Trophoblast cell (in vitro differentiated cells and primary cell): ENCODE measurements at regions not wholly inside any gene's neighbourhood (a gene's known extent, or its start where the extent isn't known, plus 50 kb on each side); places are given as distances from the start of the nearest gene placed in this dataset.
A peak's percentile ranks its signal among the peaks of the same experiment; 100 is the strongest.

Experiments used
- DNase-seq, 2 donors: peaks; one replicate each; pipeline ENCODE4 v3.0.0-alpha.2; 2016
- H2AFZ ChIP-seq: 2 replicates; pipeline ENCODE4 v1.6.1; 2013; ENCODE audit warnings: low read length, moderate library complexity, mild to moderate bottlenecking; ENCODE audit not compliant: insufficient read depth, poor library complexity
- H2AK5ac ChIP-seq: 2 replicates; pipeline ENCODE4 v1.6.1; 2013; ENCODE audit warnings: mild to moderate bottlenecking, low read length
- H2BK120ac ChIP-seq: 2 replicates; pipeline ENCODE4 v1.6.1; 2013; ENCODE audit warnings: low read length, mild to moderate bottlenecking, moderate library complexity; ENCODE audit not compliant: insufficient read depth, poor library complexity
- H2BK12ac ChIP-seq: 2 replicates; pipeline ENCODE4 v1.6.1; 2013; ENCODE audit warnings: mild to moderate bottlenecking, low read length, moderate library complexity
- H2BK5ac ChIP-seq: 2 replicates; pipeline ENCODE4 v1.6.1; 2013; ENCODE audit warnings: low read length, low read depth, moderate library complexity, mild to moderate bottlenecking; ENCODE audit not compliant: poor library complexity
- H3K14ac ChIP-seq: 2 replicates; pipeline ENCODE4 v1.6.1; 2013; ENCODE audit warnings: mild to moderate bottlenecking, low read length
- H3K18ac ChIP-seq: 2 replicates; pipeline ENCODE4 v1.6.1; 2013; ENCODE audit warnings: mild to moderate bottlenecking, low read length
- H3K23ac ChIP-seq: 2 replicates; pipeline ENCODE4 v1.6.1; 2013; ENCODE audit warnings: low read length
- H3K27ac ChIP-seq: 2 replicates; pipeline ENCODE4 v1.5.1; 2013; ENCODE audit warnings: low read depth, mild to moderate bottlenecking, inconsistent platforms, low read length, moderate library complexity
- H3K27me3 ChIP-seq: 2 replicates; pipeline ENCODE4 v1.6.1; 2013; ENCODE audit warnings: inconsistent platforms, mild to moderate bottlenecking, low read length, moderate library complexity; ENCODE audit not compliant: insufficient read depth
- H3K36me3 ChIP-seq, 2 experiments: 1 replicate in 1 of 2; 2 replicates in 1 of 2; pipeline ENCODE4 v1.6.1; 2013; ENCODE audit warnings: low read length in 2 of 2, mild to moderate bottlenecking in 2 of 2, moderate library complexity in 1 of 2; ENCODE audit not compliant: insufficient read depth in 2 of 2, control insufficient read depth in 1 of 2
- H3K4ac ChIP-seq: 2 replicates; pipeline ENCODE4 v1.6.1; 2013; ENCODE audit warnings: low read depth, mild to moderate bottlenecking, low read length, moderate library complexity
- H3K4me1 ChIP-seq, 2 experiments: 1 replicate in 1 of 2; 2 replicates in 1 of 2; pipeline ENCODE4 v1.6.1; 2013; ENCODE audit warnings: low read length in 2 of 2, mild to moderate bottlenecking in 2 of 2, moderate library complexity in 1 of 2; ENCODE audit not compliant: insufficient read depth in 2 of 2, control insufficient read depth in 1 of 2
- H3K4me2 ChIP-seq: 2 replicates; pipeline ENCODE4 v1.6.1; 2013; ENCODE audit warnings: inconsistent platforms, mild to moderate bottlenecking, low read length, moderate library complexity
- H3K4me3 ChIP-seq: 2 replicates; pipeline ENCODE4 v1.5.1; 2013; ENCODE audit warnings: mild to moderate bottlenecking, low read depth, low read length, inconsistent platforms
- H3K79me1 ChIP-seq: one replicate; pipeline ENCODE4 v1.6.1; 2013; ENCODE audit warnings: low read length
- H3K79me2 ChIP-seq: 2 replicates; pipeline ENCODE4 v1.6.1; 2013; ENCODE audit warnings: low read length, mild to moderate bottlenecking; ENCODE audit not compliant: control insufficient read depth, insufficient read depth, poor library complexity
- H3K9ac ChIP-seq: 2 replicates; pipeline ENCODE4 v1.6.1; 2013; ENCODE audit warnings: mild to moderate bottlenecking, low read length
- H3K9me3 ChIP-seq: 2 replicates; pipeline ENCODE4 v1.6.1; 2013; ENCODE audit warnings: low read depth, mild to moderate bottlenecking, control low read depth, inconsistent platforms, low read length; ENCODE audit not compliant: insufficient read depth
- H4K12ac ChIP-seq: 2 replicates; pipeline ENCODE4 v1.6.1; 2013; ENCODE audit warnings: low read depth, mild to moderate bottlenecking, low read length, moderate library complexity
- H4K8ac ChIP-seq: 2 replicates; pipeline ENCODE4 v1.6.1; 2013; ENCODE audit warnings: low read depth, mild to moderate bottlenecking, low read length, moderate library complexity
- H4K91ac ChIP-seq: one replicate; pipeline ENCODE4 v1.6.1; 2013; ENCODE audit warnings: low read depth, mild to moderate bottlenecking, low read length, moderate library complexity
- WGBS: extraction: QIAGEN DNeasy Blood & Tissue Kit; methylation state at CpG from one replicate; pipeline ENCODE4 v1.1.7; 2013; ENCODE audit warnings: missing lambda C conversion rate; ENCODE audit not compliant: insufficient read length, insufficient coverage; ENCODE audit errors: extremely low coverage; 5-methylcytosine and 5-hydroxymethylcytosine counted together

- no CpG with 5 or more reads among the region's 2 CpGs for WGBS
- Histone ChIP-seq H3K9me3 (no peaks in the 10 kb centered on the region), H2AK5ac (no peak overlapping the region), H3K79me2 (no peaks in the 10 kb centered on the region), H3K9ac (no peak overlapping the region), H3K14ac (no peak overlapping the region), H3K36me3 (no peaks in the 10 kb centered on the region), H3K79me1 (peaks cover 3% of the 10 kb centered on the region), H3K4ac (no peak overlapping the region), H3K27ac (peak overlapping the region; percentile 60), H2BK5ac (no peak overlapping the region), H2AFZ (no peak overlapping the region), H4K8ac (no peak overlapping the region), H3K27me3 (no peaks in the 10 kb centered on the region), H3K18ac (no peak overlapping the region), H4K12ac (no peak overlapping the region), H4K91ac (no peak overlapping the region), H3K23ac (no peak overlapping the region), H2BK120ac (no peak overlapping the region), H3K4me2 (no peak overlapping the region), H3K4me1 (peaks cover 0 to 2% of the 10 kb centered on the region in 2 experiments), H2BK12ac (no peak overlapping the region), H3K4me3 (no peak overlapping the region)
- peak in 1 of 2 donors; percentile 44 for DNase-seq
These were observed 137.8 kb downstream of the UCHL1 start for GRCh38 chr4:41394481-41394894.

- H4K12ac ChIP-seq: no peak overlapping the region
- WGBS: 100% methylated on average over 2 of the region's 2 CpGs
- H3K27me3 ChIP-seq: no peaks in the 10 kb centered on the region
- no peak overlapping the region for H3K23ac ChIP-seq
- H3K18ac ChIP-seq: no peak overlapping the region
- no peak overlapping the region for H4K91ac ChIP-seq
- no peak overlapping the region for H2BK12ac ChIP-seq
- no peak overlapping the region for H2BK5ac ChIP-seq
- H3K36me3 ChIP-seq: no peaks in the 10 kb centered on the region
- H2AFZ ChIP-seq: no peak overlapping the region
- H3K4me2 ChIP-seq: no peak overlapping the region
- H3K79me2 ChIP-seq: no peaks in the 10 kb centered on the region
- H2BK120ac ChIP-seq: no peak overlapping the region
- H2AK5ac ChIP-seq: no peak overlapping the region
- H3K9ac ChIP-seq: no peak overlapping the region
- H3K9me3 ChIP-seq: no peaks in the 10 kb centered on the region
- H4K8ac ChIP-seq: no peak overlapping the region
- H3K27ac ChIP-seq: no peak overlapping the region
- H3K4me3 ChIP-seq: no peak overlapping the region
- H3K14ac ChIP-seq: no peak overlapping the region
- peaks cover 0 to 2% of the 10 kb centered on the region in 2 experiments for H3K4me1 ChIP-seq
- peaks cover 3% of the 10 kb centered on the region for H3K79me1 ChIP-seq
- H3K4ac ChIP-seq: no peak overlapping the region
- no peak for DNase-seq
These were observed 139.5 kb downstream of the UCHL1 start for GRCh38 chr4:41396214-41396613.

- Histone ChIP-seq H2BK120ac (no peak overlapping the region), H3K23ac (no peak overlapping the region), H4K8ac (no peak overlapping the region), H3K4ac (no peak overlapping the region), H3K79me1 (peaks cover 3% of the 10 kb centered on the region), H3K9ac (no peak overlapping the region), H3K79me2 (no peaks in the 10 kb centered on the region), H2AFZ (no peak overlapping the region), H3K4me3 (no peak overlapping the region), H4K12ac (no peak overlapping the region), H3K27ac (no peak overlapping the region), H2BK5ac (no peak overlapping the region), H2BK12ac (peak overlapping the region; percentile 22), H3K9me3 (no peaks in the 10 kb centered on the region), H3K27me3 (no peaks in the 10 kb centered on the region), H3K4me2 (no peak overlapping the region), H4K91ac (no peak overlapping the region), H2AK5ac (peak overlapping the region; percentile 69), H3K18ac (peak overlapping the region; percentile 45), H3K4me1 (peaks cover 0 to 2% of the 10 kb centered on the region in 2 experiments), H3K14ac (no peak overlapping the region), H3K36me3 (no peaks in the 10 kb centered on the region)
- no peak for DNase-seq
- WGBS: no CpG with 5 or more reads among the region's 2 CpGs
These were observed 140.1 kb downstream of the UCHL1 start for GRCh38 chr4:41396869-41397268.

GRCh38 chr4:41399231-41399630 is 138.7 kb upstream of the LIMCH1 start:
- Histone ChIP-seq H3K4me2 (no peak overlapping the region), H3K79me2 (no peaks in the 10 kb centered on the region), H2BK5ac (no peak overlapping the region), H2BK120ac (no peak overlapping the region), H3K36me3 (no peaks in the 10 kb centered on the region), H4K12ac (no peak overlapping the region), H3K18ac (no peak overlapping the region), H4K8ac (no peak overlapping the region), H3K23ac (no peak overlapping the region), H3K4me1 (peaks cover 0 to 2% of the 10 kb centered on the region in 2 experiments), H2BK12ac (no peak overlapping the region), H3K4me3 (no peak overlapping the region), H2AFZ (no peak overlapping the region), H3K27me3 (no peaks in the 10 kb centered on the region), H3K9me3 (no peaks in the 10 kb centered on the region), H3K9ac (no peak overlapping the region), H4K91ac (no peak overlapping the region), H3K4ac (no peak overlapping the region), H2AK5ac (no peak overlapping the region), H3K27ac (no peak overlapping the region), H3K14ac (no peak overlapping the region), H3K79me1 (peaks cover 3% of the 10 kb centered on the region)
- WGBS: no CpG with 5 or more reads among the region's 1 CpG
- no peak for DNase-seq
